Keratinocyte (primary cell): ENCODE measurements at regions not wholly inside any gene's neighbourhood (a gene's known extent, or its start where the extent isn't known, plus 50 kb on each side); places are given as distances from the start of the nearest gene placed in this dataset.

Source experiments
- DNase-seq: peaks from one replicate; pipeline ENCODE4 v3.0.0-alpha.2; 2011; ENCODE audit warnings: low read depth, missing footprints, low spot score
- FAIRE-seq: peaks from 2 replicates; lab custom pipeline; 2011; peaks lifted over from hg19 to GRCh38; lab: Jason Lieb, UNC
- H2AFZ ChIP-seq: 2 replicates; pipeline ENCODE4 v1.6.0; 2012; ENCODE audit warnings: low read length, control low read depth, inconsistent platforms; ENCODE audit not compliant: control insufficient read depth
- H3K27ac ChIP-seq: 2 replicates; pipeline ENCODE4 v1.5.1; 2011; ENCODE audit warnings: low read length; ENCODE audit not compliant: control insufficient read depth, insufficient read depth
- H3K27me3 ChIP-seq: 3 replicates; pipeline ENCODE4 v1.6.0; 2011; ENCODE audit warnings: low read length; ENCODE audit not compliant: control insufficient read depth, insufficient read depth; ENCODE audit errors: extremely low read depth
- H3K36me3 ChIP-seq, 2 experiments: 2 replicates in 1 of 2; 3 replicates in 1 of 2; pipeline ENCODE4 v1.5.1; 2011; ENCODE audit warnings: low read length in 2 of 2, mild to moderate bottlenecking in 1 of 2; ENCODE audit not compliant: control insufficient read depth in 2 of 2, insufficient read depth in 2 of 2; ENCODE audit errors: extremely low read depth in 1 of 2
- H3K4me1 ChIP-seq: 3 replicates; pipeline ENCODE4 v1.5.1; 2011; ENCODE audit warnings: low read length; ENCODE audit not compliant: control insufficient read depth, insufficient read depth; ENCODE audit errors: extremely low read depth
- H3K4me2 ChIP-seq: 3 replicates; pipeline ENCODE4 v1.6.0; 2011; ENCODE audit warnings: low read depth, low read length; ENCODE audit not compliant: control insufficient read depth, insufficient read depth; ENCODE audit errors: extremely low read depth
- H3K4me3 ChIP-seq, 3 experiments: fragments of 200-600 bp in 1 of 3; sonication (generic) in 1 of 3; 2 replicates in 2 of 3; 3 replicates in 1 of 3; pipeline ENCODE4 v1.5.1; 2011 to 2016; ENCODE audit warnings: low read length in 3 of 3, mild to moderate bottlenecking in 3 of 3, control low read depth in 2 of 3, inconsistent platforms in 1 of 3, low read depth in 1 of 3, mixed read lengths in 1 of 3, mixed run types in 1 of 3, moderate library complexity in 1 of 3; ENCODE audit not compliant: control insufficient read depth in 2 of 3, insufficient read depth in 2 of 3; ENCODE audit errors: extremely low read depth in 1 of 3
- H3K79me2 ChIP-seq: 2 replicates; pipeline ENCODE4 v1.6.0; 2012; ENCODE audit warnings: low read length; ENCODE audit not compliant: control insufficient read depth, insufficient read depth
- H3K9ac ChIP-seq: 3 replicates; pipeline ENCODE4 v1.6.0; 2011; ENCODE audit warnings: low read length; ENCODE audit not compliant: control insufficient read depth, insufficient read depth; ENCODE audit errors: extremely low read depth
- H3K9me1 ChIP-seq: 3 replicates; pipeline ENCODE4 v1.6.0; 2011; ENCODE audit warnings: low read length; ENCODE audit not compliant: control insufficient read depth, insufficient read depth; ENCODE audit errors: extremely low read depth
- H3K9me3 ChIP-seq: 2 replicates; pipeline ENCODE4 v1.5.1; 2012; ENCODE audit warnings: low read depth, low read length; ENCODE audit not compliant: control insufficient read depth
- H4K20me1 ChIP-seq: 3 replicates; pipeline ENCODE4 v1.6.0; 2011; ENCODE audit warnings: low read length; ENCODE audit not compliant: control insufficient read depth, insufficient read depth; ENCODE audit errors: extremely low read depth
- EZH2 ChIP-seq: IDR thresholded peaks from one replicate; pipeline ENCODE4 v1.6.1; 2012; ENCODE audit warnings: inconsistent platforms, mild to moderate bottlenecking, low read length, moderate library complexity
- dilution Hi-C: fragments of 300-500 bp; cut with MboI; formaldehyde crosslinking; loops from one replicate; pipeline ENCODE4 v1.7.0; 2020; ENCODE audit warnings: low sequenced_read_pairs; ENCODE audit not compliant: extremely low pct_ligation_motif_present
- TF ChIP-seq, protein P1 (sequence below), 3 experiments: IDR thresholded peaks in 1 of 3; conservative IDR thresholded peaks in 1 of 3; optimal IDR thresholded peaks in 1 of 3; 2 replicates in 2 of 3; 3 replicates in 1 of 3; pipeline versions ENCODE3 to v1.5.1; 2011; ENCODE audit warnings: low read length in 3 of 3, mild to moderate bottlenecking in 3 of 3, moderate library complexity in 2 of 3, control low read depth in 1 of 3, inconsistent platforms in 1 of 3; ENCODE audit not compliant: insufficient read depth in 2 of 3; ENCODE audit errors: extremely low read depth in 1 of 3

DNA sequence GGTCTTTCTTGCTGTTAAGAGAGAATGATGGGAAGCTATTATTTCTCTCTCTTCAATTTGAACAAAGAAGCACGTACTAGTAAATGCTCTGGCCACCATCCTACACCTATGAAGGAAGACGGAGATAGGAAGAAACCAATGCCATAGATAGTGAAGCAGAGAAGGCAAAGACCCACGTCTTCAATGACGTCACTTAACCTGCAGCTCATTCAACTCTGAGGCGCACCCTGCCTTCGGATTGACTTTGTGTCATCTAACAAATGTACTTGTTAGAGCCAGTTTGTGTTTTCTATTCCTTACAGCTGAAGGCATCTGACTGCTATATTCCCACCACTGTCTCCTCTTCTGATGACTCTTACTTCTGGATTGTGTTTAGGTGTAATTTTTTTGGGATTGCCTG, 332.5 kb upstream of the DDI1 start:
- Histone ChIP-seq H3K9ac (no peak overlapping the region), H3K27me3 (no peaks in the 10 kb centered on the region), H3K4me2 (no peak overlapping the region), H3K9me3 (no peaks in the 10 kb centered on the region), H3K9me1 (no peaks in the 10 kb centered on the region), H3K79me2 (no peaks in the 10 kb centered on the region), H3K36me3 (no peaks in the 10 kb centered on the region), H3K4me3 (no peak overlapping the region), H2AFZ (no peak overlapping the region), H3K27ac (no peak overlapping the region), H4K20me1 (no peaks in the 10 kb centered on the region), H3K4me1 (no peaks in the 10 kb centered on the region)
- TF ChIP-seq EZH2, result no peak
- TF ChIP-seq, protein P1, sequence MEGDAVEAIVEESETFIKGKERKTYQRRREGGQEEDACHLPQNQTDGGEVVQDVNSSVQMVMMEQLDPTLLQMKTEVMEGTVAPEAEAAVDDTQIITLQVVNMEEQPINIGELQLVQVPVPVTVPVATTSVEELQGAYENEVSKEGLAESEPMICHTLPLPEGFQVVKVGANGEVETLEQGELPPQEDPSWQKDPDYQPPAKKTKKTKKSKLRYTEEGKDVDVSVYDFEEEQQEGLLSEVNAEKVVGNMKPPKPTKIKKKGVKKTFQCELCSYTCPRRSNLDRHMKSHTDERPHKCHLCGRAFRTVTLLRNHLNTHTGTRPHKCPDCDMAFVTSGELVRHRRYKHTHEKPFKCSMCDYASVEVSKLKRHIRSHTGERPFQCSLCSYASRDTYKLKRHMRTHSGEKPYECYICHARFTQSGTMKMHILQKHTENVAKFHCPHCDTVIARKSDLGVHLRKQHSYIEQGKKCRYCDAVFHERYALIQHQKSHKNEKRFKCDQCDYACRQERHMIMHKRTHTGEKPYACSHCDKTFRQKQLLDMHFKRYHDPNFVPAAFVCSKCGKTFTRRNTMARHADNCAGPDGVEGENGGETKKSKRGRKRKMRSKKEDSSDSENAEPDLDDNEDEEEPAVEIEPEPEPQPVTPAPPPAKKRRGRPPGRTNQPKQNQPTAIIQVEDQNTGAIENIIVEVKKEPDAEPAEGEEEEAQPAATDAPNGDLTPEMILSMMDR (optimal IDR thresholded peaks at IDR 0.05 in 1 of 3, IDR thresholded peaks at IDR 0.05 in 1 of 3, conservative IDR thresholded peaks at IDR 0.05 in 1 of 3; ENCODE audit: extremely low read depth in 1 of 3, insufficient read depth in 2 of 3, low read length in 3 of 3), result no peak
- DNase-seq (no peak), FAIRE-seq (no peak)
- dilution Hi-C loops, result no loop called here

DNA sequence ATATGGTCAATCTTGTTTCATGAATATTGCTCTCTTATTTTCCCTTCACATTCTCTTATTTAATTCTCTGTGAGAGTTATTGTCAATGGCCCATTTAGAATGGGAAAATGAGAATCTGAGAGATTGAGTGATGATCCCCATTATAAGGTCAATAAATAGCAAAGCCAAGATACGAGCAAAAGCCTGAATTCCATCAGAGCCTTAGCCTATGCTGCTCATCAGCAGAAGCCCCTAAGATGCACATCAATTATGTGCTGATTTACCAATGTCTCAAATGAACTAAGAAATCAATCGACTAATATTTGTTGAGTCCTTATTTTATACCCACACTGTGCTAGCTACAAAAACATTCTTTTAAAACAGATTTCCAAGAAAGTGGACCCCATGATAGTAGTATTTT, 330.8 kb upstream of the DDI1 start:
- Histone ChIP-seq H3K79me2 (no peaks in the 10 kb centered on the region), H3K4me2 (no peak overlapping the region), H3K4me1 (no peaks in the 10 kb centered on the region), H3K9me3 (no peaks in the 10 kb centered on the region), H2AFZ (no peak overlapping the region), H3K9ac (no peak overlapping the region), H3K27me3 (no peaks in the 10 kb centered on the region), H3K27ac (no peak overlapping the region), H4K20me1 (no peaks in the 10 kb centered on the region), H3K9me1 (no peaks in the 10 kb centered on the region), H3K4me3 (no peak overlapping the region), H3K36me3 (no peaks in the 10 kb centered on the region)
- FAIRE-seq, result no peak
- DNase-seq, result no peak
- dilution Hi-C loops, result no loop called here
- no peak for TF ChIP-seq EZH2
- TF ChIP-seq, protein P1 (optimal IDR thresholded peaks at IDR 0.05 in 1 of 3, IDR thresholded peaks at IDR 0.05 in 1 of 3, conservative IDR thresholded peaks at IDR 0.05 in 1 of 3; ENCODE audit: extremely low read depth in 1 of 3, insufficient read depth in 2 of 3, low read length in 3 of 3), result no peak
